SH-SY5Y (cell line): ENCODE measurements at regions not wholly inside any gene's neighbourhood (a gene's known extent, or its start where the extent isn't known, plus 50 kb on each side); places are given as distances from the start of the nearest gene placed in this dataset.
A peak's percentile ranks its signal among the peaks of the same experiment; 100 is the strongest.

Experiments
- GATA2 ChIP-seq: IDR thresholded peaks from 2 replicates; pipeline ENCODE4 v1.6.1; 2011; ENCODE audit warnings: mild to moderate bottlenecking, low read depth, low read length
- GATA3 ChIP-seq: IDR thresholded peaks from 2 replicates; pipeline ENCODE4 v1.6.1; 2011; ENCODE audit warnings: low read depth, mild to moderate bottlenecking, low read length, moderate library complexity

GRCh38 chr1:96034006-96034405 is 687.6 kb upstream of the PTBP2 start:
- TF ChIP-seq GATA2, result no peak
- no peak for TF ChIP-seq GATA3

GRCh38 chr1:96036763-96037162 is 684.8 kb upstream of the PTBP2 start:
- TF ChIP-seq GATA2 (no peak), GATA3 (no peak)

- TF ChIP-seq GATA3 (no peak), GATA2 (no peak)
Measured at GRCh38 chr1:96038636-96039035, 682.9 kb upstream of the PTBP2 start.

GRCh38 chr1:96039910-96040309 is 681.7 kb upstream of the PTBP2 start:
- TF ChIP-seq GATA3, result no peak
- no peak for TF ChIP-seq GATA2

GRCh38 chr1:96041470-96041869 is 680.1 kb upstream of the PTBP2 start:
- TF ChIP-seq GATA2 (no peak), GATA3 (no peak)

GRCh38 chr1:96048572-96049212 is 672.9 kb upstream of the PTBP2 start:
- TF ChIP-seq GATA2 (no peak), GATA3 (no peak)

GRCh38 chr1:96049759-96050409 is 671.7 kb upstream of the PTBP2 start:
- TF ChIP-seq GATA2 (no peak), GATA3 (no peak)

GRCh38 chr1:96059276-96059675 is 662.3 kb upstream of the PTBP2 start:
- TF ChIP-seq GATA3 (no peak), GATA2 (no peak)

- peak; percentile 94 for TF ChIP-seq GATA3
- TF ChIP-seq GATA2, result peak; percentile 94
Measured at GRCh38 chr1:96059736-96060135, 661.8 kb upstream of the PTBP2 start.

GRCh38 chr1:96060621-96061020 is 661.0 kb upstream of the PTBP2 start:
- no peak for TF ChIP-seq GATA3
- no peak for TF ChIP-seq GATA2

- TF ChIP-seq GATA2, result no peak
- TF ChIP-seq GATA3, result no peak
Measured at GRCh38 chr1:96072021-96072420, 649.6 kb upstream of the PTBP2 start.

- TF ChIP-seq GATA2, result no peak
- no peak for TF ChIP-seq GATA3
Measured at GRCh38 chr1:96073100-96073499, 648.5 kb upstream of the PTBP2 start.

- TF ChIP-seq GATA2 (no peak), GATA3 (no peak)
Measured at GRCh38 chr1:96074422-96074821, 647.2 kb upstream of the PTBP2 start.

- no peak for TF ChIP-seq GATA2
- TF ChIP-seq GATA3, result no peak
Measured at GRCh38 chr1:96074876-96075577, 646.6 kb upstream of the PTBP2 start.
